HG03558 (cell line): ENCODE measurements at regions not wholly inside any gene's neighbourhood (a gene's known extent, or its start where the extent isn't known, plus 50 kb on each side); places are given as distances from the start of the nearest gene placed in this dataset.
"Not testable (repeated sequence)": the region's sequence is repeated elsewhere in the genome, so short reads cannot be mapped to it uniquely, and the experiment has no call there.

Source experiments
- ATAC-seq: cut with Tn5 transposase; IDR thresholded peaks from one replicate; pipeline ENCODE4 v1.9.1; 2021; ENCODE audit warnings: moderate number of reproducible peaks; ENCODE audit not compliant: unreplicated experiment; ENCODE audit errors: extremely low read depth

DNA sequence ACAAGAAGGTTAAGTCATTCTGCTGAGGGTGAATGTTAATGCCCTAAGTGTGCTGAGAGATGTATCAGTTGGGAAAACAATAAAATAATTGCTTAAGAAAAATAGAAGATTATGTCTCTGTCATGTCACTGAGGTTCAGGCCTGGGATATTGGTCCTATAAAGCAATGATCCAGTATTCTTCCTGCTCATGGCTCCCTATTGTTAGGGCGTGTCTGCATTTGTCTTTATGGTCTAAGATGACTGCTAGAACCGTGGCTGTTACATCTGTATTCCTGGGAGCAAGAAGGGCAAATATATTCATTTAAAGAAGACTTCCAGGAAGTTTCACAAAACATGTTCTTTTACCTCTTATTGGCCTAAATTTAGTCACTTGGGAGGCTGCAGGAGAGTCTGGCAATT lies 125.0 kb downstream of the KCNE4 start:
- no peak for ATAC-seq

DNA sequence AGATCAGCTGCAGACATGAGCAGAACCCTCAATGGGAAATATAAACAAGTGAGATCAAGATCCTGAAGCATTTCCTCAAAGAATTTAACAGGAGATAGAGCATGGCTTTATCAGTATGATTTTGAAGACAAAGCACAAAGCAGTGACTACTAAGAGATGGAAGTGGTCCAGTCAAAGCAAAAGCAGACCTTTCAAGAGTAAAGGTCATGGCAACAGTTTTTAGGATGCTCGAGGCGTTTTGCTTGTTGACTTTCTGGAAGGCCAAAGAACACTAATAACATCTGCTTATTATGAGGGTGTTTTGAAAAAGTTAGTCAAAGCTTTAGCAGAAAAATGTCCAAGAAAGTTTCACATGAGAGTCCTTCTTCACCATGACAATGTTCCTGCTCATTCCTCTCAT lies 128.5 kb downstream of the KCNE4 start:
- no peak for ATAC-seq

DNA sequence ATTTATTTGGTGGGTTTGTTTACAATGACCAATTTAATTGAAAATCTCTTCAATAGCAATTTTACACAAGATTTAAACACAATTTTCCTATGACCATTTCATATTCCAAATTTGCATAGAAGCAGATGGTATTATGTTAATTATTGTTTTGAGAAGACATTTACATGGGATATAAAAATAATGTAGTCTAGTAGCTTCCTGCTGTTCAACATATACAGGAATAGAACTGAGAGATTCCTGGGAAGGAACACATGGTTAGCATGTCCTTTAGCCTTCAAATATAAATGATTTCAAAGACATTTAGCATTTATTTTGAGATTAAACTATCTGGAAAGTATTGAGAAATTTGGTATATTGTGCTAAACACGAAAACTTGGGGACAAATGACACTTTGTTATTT lies 129.6 kb downstream of the KCNE4 start:
- no peak for ATAC-seq

DNA sequence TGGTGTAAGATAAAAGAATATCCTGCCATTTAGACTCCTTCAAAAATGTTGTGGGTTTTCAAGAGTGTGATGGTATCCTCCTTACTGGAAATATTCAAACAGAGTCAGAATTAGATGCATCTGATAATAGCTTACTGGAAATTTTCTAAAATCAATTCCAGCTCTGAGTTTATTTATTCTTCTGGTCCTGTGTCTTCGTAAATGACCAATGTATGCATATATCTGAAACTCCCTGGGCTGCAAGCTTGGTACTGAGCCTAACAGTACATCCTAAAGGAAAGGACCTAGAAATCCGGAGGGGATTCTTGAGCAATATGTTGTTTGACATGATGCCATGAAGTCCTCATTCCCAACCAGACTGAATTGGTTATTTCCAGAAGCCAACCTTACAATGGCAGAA lies 130.4 kb downstream of the KCNE4 start:
- no peak for ATAC-seq

DNA sequence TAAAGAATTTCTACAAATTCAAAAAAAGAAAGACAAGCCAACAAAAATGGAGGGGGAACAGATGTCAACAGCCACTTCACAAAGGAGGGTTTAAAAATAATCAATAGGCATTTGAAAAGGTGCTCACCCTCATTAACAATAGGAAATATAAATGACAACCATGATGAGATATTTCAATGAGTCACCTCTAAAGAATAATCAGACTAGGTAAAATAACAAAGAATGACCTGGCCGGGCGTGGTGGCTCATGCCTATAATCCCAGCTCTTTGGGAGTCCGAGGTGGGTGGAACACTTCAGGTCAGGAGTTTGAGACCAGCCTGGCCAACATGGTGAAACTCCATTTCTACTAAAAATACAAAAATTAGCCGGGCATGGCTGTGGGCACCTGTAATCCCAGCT lies 133.6 kb downstream of the KCNE4 start:
- no peak for ATAC-seq

DNA sequence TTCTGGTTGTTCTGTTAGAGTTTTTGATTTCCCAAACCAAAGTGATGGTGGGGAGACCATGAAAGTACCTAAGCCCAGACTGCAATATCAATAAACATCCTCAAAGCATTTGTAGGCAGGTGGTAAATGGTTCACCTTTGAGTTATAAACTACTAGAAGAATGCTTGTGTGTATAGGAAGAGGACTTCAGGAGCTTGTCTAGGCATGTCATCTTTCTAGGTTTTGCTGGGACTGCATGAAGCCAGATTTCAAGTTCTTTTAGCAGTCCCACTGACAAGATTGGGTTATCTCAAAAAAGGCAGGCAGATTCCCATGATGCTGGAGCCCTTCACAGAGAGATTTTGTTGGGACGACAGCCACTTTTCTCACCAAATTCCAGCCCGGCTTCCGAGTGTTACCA lies 135.3 kb downstream of the KCNE4 start:
- ATAC-seq, result no peak

DNA sequence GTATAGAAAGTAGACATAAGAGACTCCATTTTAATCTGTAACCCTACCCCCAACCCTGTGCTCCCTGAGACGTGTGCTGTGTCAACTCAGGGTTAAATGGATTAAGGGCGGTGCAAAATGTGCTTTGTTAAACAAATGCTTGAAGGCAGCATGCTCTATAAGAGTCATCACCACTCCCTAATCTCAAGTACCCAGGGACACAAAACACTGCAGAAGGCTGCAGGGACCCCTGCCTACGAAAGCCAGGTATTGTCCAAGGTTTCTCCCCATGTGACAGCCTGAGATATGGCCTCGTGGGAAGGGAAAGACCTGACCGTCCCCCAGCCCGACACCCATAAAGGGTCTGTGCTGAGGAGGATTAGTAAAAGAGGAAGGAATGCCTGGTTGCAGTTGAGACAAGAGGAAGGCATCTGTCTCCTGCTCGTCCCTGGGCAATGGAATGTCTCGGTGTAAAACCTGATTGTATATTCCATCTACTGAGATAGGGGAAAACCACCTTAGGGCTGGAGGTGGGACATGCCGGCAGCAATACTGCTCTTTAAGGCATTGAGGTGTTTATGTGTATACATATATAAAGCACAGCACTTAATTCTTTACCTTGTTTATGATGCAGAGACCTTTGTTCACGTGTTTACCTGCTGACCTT lies 138.7 kb downstream of the KCNE4 start:
- not testable (repeated sequence) for ATAC-seq

DNA sequence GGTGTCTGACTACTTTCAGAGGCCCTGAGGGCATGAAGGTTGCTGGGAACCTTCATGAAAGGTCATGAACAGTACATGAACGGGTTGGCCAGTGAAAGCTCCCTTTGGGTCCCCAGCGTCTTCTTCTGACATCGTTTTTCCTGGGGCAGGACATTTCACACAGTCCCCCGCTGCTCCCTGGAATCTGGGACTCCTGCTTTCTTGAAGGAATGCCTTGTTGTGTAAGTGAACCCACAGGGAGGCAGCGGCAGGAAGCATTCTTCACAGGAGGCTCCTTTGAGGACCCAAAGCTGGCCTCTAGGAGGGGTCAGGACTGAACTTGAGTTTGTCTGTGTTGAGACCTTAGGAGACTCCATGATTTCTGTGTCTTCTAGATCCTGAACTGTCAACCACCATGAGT lies 144.3 kb downstream of the KCNE4 start:
- no peak for ATAC-seq

DNA sequence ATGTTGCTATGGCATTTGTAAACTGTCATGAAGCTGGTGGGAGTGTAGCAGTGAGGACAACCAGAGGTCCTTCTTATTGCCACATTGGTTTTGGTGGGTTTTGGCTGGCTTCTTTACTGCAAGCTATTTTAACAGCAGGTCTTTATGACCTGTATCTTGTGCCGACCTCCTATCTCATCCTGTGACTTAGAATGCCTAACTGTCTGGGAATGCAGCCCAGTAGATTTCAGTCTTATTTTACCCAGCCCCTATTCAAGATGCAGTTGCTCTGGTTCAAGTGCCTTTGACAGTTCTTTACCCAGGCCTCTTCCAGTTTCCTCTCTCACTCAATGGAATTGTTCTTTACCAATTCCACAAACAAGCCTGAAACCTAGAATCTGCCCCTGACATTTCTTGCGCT lies 145.1 kb downstream of the KCNE4 start:
- ATAC-seq, result no peak

DNA sequence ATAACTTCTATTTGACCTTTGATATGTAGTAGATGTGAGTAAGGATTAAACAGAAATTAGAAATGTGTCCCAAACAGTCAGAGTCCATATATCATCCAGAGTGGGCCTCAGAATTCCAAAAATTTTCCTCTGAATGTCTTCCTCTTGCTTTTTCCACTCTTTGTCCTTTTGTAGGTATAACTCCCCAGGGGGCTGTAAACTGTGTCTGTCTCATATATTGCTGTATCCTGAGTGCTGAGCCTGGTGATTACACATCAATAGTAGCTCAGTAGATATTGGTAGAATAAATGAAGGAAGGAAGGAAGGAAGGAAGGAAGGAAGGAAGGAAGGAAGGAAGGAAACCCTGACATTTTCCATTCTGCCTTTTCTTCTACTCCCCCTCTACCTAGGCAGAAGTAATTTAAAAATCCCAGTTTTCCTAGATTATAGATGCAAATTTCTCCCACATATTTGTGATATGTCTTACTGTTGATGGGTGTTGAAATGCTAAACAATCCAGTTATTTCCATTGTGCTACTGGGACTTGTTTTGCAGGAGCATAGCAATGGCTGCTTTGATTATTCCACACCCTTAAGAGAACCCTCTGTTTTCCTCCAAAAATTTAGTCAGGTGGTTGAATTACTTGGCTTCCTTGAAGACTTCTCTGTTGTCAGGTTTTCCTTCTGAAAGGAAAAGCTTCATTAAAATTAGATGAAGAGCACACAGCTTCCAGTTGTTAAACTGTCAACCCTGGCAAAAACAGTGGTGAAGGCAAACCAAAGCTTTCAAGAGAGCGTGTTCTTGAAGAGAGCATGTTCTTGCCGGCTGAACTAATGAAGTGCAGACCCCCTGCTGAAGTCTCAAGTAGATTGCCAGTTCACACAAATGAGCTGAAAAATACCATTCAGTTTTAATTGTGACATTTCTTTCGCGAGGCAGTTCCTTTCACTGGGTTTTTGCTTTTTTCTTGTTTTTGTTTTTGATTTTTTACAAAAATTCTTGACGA lies 147.8 kb downstream of the KCNE4 start:
- no peak for ATAC-seq

DNA sequence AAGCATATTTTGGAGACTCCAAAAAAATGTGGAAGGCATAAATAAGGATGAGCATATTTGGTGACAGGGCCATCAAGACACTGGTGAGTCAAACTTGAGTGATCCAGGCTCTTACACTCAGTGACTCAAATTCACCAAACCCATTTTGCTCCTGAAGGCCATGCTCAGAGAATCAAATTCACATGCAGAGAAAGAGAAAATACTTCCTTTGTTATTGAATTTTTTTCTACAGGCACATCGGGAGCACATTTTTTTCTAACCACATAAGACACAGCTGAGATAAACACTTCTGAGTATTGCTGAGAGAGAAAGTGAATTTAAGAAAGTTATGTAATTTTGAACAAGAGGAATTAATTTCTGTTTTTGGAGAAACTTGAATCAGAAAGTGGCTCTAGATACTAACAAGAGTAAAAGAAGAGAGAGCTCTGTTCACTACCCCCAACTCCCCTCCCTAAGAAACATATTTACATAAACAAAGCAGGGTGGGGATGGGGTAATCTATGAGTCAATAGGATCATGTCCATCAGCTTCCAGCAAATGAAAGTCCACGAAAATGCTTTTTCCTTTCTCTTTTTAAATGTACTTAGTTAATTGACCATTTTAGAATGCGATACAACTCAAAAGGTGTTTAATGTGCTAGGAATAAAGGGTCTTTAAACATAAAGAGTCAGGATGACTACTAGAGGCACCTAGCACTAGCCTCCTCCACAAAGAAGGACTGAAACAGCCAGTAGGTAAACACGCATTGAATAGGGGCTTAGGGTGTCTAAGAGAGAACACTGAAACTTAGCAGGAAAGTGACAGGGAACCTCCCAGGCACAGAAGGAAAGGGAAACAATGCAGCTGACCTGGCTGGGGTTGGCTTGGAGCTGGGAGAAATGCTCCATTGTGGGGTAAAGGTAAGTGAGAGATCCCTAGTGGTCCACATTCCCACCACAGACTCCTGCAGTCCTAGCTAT lies 152.3 kb downstream of the KCNE4 start:
- no peak for ATAC-seq

DNA sequence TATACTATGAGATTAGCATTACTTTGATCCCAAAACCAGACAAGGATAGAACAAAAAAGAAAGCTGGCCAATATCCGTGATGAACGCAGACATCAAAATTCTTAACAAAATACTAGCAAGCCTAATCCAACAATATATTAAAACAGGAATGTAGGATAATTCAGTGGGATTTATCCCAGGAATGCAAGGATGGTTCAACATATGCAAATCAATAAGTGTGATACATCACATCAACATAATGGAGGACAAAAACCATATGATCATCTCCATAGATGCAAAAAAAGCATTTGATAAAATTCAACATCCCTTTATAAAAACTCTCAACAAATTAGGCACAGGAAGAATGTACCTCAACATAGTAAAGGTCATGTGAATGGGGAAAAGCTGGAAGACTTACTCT lies 158.5 kb downstream of the KCNE4 start:
- ATAC-seq, result no peak

DNA sequence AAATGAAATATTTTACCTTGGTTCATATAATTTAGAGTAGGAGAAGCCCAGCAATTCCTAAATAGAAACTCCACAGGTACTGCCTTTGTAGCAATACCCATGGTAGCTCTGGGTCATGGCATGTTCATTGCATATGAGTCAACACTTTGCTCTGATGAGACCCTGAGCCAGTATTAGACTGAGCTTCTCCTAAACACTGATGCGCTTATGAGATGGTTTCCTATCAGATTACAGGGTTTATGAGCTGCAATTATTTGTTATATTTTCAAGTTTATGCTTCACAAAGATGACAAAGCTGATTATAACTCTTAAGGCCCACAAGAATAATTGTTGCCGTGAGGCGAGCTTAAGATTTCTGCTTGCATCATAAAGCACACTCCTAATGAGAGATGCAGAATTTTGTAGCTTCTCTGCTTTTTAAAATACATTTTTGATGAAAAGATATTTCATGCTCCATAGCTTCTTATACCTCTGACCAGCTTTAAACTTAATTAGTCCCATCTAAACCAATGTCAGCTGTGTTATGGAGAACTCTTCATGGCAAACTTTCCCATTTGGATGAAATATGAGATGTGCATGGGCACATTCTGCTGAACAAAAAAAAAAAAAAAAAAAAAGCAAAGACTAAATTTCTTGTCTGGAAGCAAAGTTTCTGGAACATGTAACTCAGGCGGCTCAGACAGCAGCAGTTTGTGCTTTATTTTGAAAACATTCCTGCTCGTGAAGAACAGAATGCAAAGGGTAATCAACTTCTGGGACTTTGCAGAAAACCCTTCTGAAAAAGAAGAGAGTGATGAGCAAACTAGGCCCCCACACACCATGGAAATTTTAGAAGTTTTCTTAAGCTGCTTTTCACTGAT lies 162.6 kb downstream of the KCNE4 start:
- no peak for ATAC-seq

DNA sequence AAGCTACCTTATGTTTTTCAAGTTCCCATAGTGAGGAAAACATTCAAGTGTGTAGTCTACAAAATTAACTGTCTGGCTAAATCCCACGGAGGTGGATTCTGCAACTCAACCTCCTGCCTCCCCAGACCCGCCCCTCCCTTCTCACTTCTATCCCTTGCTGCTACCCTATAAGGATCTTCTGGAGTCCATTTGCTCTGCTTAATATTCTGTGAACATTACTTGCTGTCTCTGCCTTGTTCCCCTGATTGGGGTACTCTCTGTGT lies 163.2 kb downstream of the KCNE4 start:
- no peak for ATAC-seq

DNA sequence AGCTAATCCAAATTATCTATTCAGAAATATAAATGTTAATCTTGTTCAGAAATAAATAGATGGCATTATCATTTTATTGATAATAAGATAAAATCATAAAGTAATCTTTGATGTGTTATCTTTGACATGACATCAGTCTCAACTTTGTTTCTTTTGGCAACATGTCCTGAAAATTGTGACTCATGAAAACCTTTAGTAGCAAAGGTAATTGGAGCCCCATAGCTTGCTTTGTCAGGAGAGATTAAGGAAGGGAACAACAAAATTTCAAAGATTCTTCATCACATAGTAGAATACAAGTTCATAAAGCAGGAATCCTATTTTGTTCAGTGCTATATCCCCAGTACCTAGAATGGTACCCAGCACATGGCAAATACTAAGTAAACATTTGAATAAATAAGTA lies 165.4 kb downstream of the KCNE4 start:
- ATAC-seq, result no peak

DNA sequence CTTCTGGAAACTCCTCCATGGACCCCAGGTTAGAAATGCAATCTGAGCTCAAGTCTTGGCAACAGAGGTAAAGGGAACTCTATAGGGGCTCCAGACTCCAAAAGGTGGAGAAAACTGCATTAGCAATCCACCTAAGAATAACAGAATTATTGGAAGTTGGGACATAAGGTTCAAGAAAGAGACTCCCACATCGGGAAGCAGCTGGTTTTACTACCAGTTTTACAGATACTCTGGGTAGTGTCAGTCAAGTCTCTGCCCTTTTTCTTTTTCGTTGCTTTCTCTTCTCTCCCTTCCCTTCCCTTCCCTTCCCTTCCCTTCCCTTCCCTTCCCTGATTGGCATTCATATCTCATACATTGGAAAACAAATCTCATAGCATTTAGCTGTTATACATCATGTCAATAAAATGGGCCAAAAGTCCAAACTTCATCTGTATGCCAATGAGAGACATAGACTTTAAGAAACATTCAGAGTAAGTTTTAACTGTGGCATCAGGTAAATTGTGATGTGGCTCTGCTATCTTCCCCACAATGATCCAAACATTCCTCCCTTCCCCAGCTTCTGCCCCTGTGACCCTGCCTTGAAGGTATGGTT lies 166.7 kb downstream of the KCNE4 start:
- ATAC-seq, result no peak

DNA sequence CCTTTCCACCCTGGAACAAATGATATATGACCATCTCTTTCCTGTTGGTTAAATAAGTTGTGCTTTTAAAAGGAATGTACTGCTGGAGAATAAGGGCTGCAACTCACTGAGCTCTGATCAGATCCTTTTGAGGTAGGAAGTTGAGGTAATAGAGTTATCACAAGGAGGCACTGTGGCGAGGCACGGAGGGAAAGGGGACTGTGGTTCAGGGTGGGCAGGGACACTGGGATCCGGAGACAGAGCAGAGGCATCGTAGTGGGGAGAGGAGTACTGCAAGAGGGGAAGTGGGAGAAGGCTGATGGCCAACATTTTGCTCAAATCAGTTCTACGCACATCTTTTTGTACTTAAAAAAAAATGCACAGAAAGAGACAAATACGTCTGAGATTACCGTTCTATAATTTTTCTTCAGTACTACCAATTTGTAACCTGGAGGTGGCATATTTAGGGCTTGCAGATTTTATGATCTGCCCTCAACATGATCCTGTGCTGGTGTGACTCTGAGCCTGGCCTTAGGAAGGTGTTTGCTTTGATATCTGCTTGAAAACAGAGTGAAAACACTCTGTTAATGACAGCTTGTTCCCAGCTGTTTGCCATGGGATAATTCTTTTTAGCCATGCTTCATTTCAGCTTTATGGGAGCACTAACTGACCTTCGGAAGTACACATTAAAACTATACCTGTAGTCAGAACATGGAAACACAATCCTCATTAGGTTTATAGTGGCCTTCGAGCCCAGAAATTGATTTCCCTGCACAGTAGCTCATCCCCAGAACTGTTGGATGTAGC lies 168.1 kb downstream of the KCNE4 start:
- ATAC-seq, result no peak

DNA sequence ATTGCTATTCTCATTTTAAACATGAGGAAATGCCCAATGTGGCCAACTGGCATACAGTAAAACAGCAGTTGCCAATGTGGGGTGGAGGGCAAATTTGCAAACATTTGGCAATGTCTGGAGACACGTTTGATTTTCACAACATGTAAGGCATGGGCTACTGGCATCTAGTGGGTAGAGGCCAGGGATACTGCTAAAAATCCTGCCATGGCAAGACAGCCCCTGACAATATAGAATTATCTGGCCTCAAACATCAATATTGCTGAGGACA lies 168.6 kb downstream of the KCNE4 start:
- no peak for ATAC-seq
